HepG2 (cell line): ENCODE measurements at regions not wholly inside any gene's neighbourhood (a gene's known extent, or its start where the extent isn't known, plus 50 kb on each side); places are given as distances from the start of the nearest gene placed in this dataset.

Experiments used
- BHLHE40 ChIP-seq: IDR thresholded peaks from 2 replicates; pipeline ENCODE4 v1.6.1; 2011; ENCODE audit warnings: low read length, improper control_type of control experiment
- CTCF ChIP-seq: sonication (generic); formaldehyde crosslinking; IDR thresholded peaks from 2 replicates; pipeline ENCODE4 v1.5.0; 2020; ENCODE audit warnings: mild to moderate bottlenecking, missing genetic modification reagents, moderate library complexity
- HOXD1 ChIP-seq: sonication (generic); formaldehyde crosslinking; IDR thresholded peaks from 2 replicates; pipeline ENCODE4 v1.5.0; 2020; ENCODE audit warnings: missing genetic modification reagents
- RAD21 ChIP-seq: fragments of 450-650 bp; formaldehyde crosslinking; IDR thresholded peaks from 2 replicates; pipeline ENCODE4 v1.5.0; 2020; ENCODE audit warnings: mild to moderate bottlenecking
- SMC3 ChIP-seq: IDR thresholded peaks from 2 replicates; pipeline ENCODE4 v1.6.1; 2011; ENCODE audit warnings: low read length, improper control_type of control experiment
- SRSF9 ChIP-seq: fragments of 200-400 bp; formaldehyde crosslinking; IDR thresholded peaks from 2 replicates; pipeline ENCODE4 v1.6.1; 2018; ENCODE audit warnings: borderline replicate concordance, mild to moderate bottlenecking, low read depth, low read length; ENCODE audit not compliant: insufficient read depth, poor library complexity, severe bottlenecking
- XRCC5 ChIP-seq: fragments of 200-400 bp; formaldehyde crosslinking; optimal IDR thresholded peaks from 2 replicates; pipeline ENCODE3; 2017; ENCODE audit warnings: mild to moderate bottlenecking, low read length
- ZBTB10 ChIP-seq: sonication (generic); formaldehyde crosslinking; IDR thresholded peaks from 2 replicates; pipeline ENCODE4 v1.4.0; 2020; ENCODE audit warnings: missing genetic modification reagents, borderline replicate concordance
- ZMYM3 ChIP-seq: sonication (generic); formaldehyde crosslinking; IDR thresholded peaks from 2 replicates; pipeline ENCODE4 v1.5.1; 2020; ENCODE audit warnings: mild to moderate bottlenecking, missing genetic modification reagents
- ZNF256 ChIP-seq: sonication (generic); formaldehyde crosslinking; conservative IDR thresholded peaks from 2 replicates; pipeline ENCODE4 v1.4.0; 2020; ENCODE audit warnings: missing genetic modification reagents
- ZNF274 ChIP-seq: sonication (generic); formaldehyde crosslinking; IDR thresholded peaks from 2 replicates; pipeline ENCODE4 v1.5.1; 2020; ENCODE audit warnings: mild to moderate bottlenecking, missing genetic modification reagents
- ZNF775 ChIP-seq: sonication (generic); formaldehyde crosslinking; IDR thresholded peaks from 2 replicates; pipeline ENCODE4 v1.4.0; 2020; ENCODE audit warnings: missing genetic modification reagents, mild to moderate bottlenecking, moderate library complexity, borderline replicate concordance
- ZNF780A ChIP-seq: sonication (generic); formaldehyde crosslinking; IDR thresholded peaks from 2 replicates; pipeline ENCODE4 v1.8.0; 2022; ENCODE audit warnings: mild to moderate bottlenecking, missing genetic modification reagents, moderate library complexity
- ZSCAN30 ChIP-seq: sonication (generic); formaldehyde crosslinking; IDR thresholded peaks from 2 replicates; pipeline ENCODE4 v1.5.0; 2020; ENCODE audit warnings: mild to moderate bottlenecking, missing genetic modification reagents
- TF ChIP-seq, protein P1 (sequence below): sonication (generic); formaldehyde crosslinking; IDR thresholded peaks from 2 replicates; pipeline ENCODE4 v1.4.0; 2020; ENCODE audit warnings: low read depth, missing genetic modification reagents

GRCh38 chr4:155025762-155026457, 182.5 kb upstream of the NPY2R start (continued):
- TF ChIP-seq SRSF9 (no peak), RAD21 (CRISPR knock-in tag) (peak; percentile 44; the same call in 1 of the 2 replicates), ZMYM3 (CRISPR knock-in tag) (no peak), ZNF256 (CRISPR knock-in tag) (no peak), ZBTB10 (CRISPR knock-in tag) (no peak), ZNF775 (CRISPR knock-in tag) (no peak), CTCF (CRISPR knock-in tag) (peak; percentile 59), BHLHE40 (no peak), HOXD1 (CRISPR knock-in tag) (no peak), SMC3 (peak; percentile 41; the same call in 1 of the 2 replicates), ZNF780A (CRISPR knock-in tag) (no peak), ZSCAN30 (no peak), XRCC5 (peak; percentile 34), ZNF274 (CRISPR knock-in tag) (no peak)
- TF ChIP-seq, protein P1, sequence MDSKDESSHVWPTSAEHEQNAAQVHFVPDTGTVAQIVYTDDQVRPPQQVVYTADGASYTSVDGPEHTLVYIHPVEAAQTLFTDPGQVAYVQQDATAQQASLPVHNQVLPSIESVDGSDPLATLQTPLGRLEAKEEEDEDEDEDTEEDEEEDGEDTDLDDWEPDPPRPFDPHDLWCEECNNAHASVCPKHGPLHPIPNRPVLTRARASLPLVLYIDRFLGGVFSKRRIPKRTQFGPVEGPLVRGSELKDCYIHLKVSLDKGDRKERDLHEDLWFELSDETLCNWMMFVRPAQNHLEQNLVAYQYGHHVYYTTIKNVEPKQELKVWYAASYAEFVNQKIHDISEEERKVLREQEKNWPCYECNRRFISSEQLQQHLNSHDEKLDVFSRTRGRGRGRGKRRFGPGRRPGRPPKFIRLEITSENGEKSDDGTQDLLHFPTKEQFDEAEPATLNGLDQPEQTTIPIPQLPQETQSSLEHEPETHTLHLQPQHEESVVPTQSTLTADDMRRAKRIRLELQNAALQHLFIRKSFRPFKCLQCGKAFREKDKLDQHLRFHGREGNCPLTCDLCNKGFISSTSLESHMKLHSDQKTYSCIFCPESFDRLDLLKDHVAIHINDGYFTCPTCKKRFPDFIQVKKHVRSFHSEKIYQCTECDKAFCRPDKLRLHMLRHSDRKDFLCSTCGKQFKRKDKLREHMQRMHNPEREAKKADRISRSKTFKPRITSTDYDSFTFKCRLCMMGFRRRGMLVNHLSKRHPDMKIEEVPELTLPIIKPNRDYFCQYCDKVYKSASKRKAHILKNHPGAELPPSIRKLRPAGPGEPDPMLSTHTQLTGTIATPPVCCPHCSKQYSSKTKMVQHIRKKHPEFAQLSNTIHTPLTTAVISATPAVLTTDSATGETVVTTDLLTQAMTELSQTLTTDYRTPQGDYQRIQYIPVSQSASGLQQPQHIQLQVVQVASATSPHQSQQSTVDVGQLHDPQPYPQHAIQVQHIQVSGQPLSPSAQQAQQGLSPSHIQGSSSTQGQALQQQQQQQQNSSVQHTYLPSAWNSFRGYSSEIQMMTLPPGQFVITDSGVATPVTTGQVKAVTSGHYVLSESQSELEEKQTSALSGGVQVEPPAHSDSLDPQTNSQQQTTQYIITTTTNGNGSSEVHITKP (CRISPR knock-in tag), result no peak
